ENCODE measurements at regions not wholly inside any gene's neighbourhood (a gene's known extent, or its start where the extent isn't known, plus 50 kb on each side); places are given as distances from the start of the nearest gene placed in this dataset.
"Not testable (repeated sequence)": the region's sequence is repeated elsewhere in the genome, so short reads cannot be mapped to it uniquely, and the experiment has no call there.

DNA sequence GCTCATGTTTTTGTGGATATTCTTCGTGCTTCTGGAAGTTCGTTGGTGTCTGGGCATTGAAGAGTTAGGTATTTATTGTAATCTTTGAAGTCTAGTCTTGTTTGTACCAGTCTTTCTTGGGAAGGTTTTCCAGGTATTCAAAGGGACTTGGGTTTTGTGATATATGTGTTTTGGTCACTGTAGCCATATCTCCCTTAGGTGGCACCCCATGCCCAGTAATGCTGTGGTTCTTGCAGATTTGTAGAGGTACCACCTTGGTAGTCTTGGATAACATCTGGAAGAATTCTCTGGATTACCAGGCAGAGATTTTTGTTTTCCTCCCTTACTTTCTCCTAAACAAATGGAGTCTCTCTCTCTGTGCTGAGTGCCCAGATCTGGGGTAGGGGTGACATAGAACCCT lies 184.1 kb downstream of the TEX13C start:
- DNase-seq (ENCODE audit: extremely low read depth, low read depth) = no peak

DNA sequence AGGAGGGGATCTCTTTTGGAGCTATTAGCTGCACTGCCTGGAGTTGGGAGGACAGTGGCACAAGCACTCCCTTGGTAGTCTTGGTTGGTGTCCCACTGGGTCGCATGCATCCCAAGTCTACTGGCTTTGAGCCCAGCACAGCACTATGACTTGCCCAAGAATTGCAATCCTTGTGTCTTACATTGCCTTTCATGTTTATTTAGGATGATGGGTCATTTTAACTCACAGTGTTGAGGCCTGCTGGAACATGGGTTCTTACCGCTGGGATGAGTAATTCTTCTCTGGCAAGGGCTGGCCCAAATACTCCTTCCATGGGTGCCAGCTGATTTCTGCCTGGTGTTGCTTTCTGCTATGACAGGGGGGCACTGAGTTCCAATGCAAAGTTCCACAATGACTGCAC lies 185.5 kb downstream of the TEX13C start:
- DNase-seq (ENCODE audit: extremely low read depth, low read depth) = no peak

DNA sequence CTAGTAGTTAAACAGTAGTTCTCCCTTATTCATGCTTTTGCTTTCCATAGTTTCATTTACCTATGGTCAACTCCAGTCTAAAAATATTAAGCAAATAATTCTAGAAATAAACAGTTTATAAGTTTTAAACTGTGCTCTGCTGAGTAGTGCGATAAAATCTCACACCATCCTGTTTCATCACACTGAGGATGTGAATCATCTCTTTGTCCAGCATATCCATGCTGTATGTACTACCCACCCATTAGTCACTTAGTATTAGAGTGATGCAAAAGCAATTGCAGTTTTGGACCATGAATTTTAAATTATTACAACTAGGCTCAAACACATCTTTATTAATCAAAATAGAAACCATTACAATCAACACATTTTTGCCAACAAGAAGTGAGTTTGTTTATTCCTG lies 187.4 kb downstream of the TEX13C start:
- DNase-seq (ENCODE audit: extremely low read depth, low read depth) = peak; percentile 21

DNA sequence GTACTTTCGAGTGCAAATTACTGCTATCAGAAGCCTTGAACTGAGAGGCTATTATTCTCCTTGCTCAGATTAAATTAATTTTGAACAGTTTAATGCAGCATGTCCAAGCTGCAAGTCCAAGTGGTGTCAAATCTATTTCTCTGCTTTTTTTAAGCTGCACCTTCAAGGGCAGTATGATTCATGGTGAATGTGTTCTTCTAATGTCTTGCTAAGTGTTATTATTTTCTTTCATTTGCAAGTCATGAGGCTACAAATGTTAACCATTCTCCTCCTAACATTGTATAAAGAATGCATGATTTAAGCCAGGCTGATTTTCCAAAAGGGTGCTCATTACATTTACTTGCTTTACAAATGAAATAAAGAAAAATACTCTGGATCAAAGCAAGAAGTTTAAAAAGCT lies 200.4 kb downstream of the TEX13C start:
- no peak for DNase-seq (ENCODE audit: extremely low read depth, low read depth)

DNA sequence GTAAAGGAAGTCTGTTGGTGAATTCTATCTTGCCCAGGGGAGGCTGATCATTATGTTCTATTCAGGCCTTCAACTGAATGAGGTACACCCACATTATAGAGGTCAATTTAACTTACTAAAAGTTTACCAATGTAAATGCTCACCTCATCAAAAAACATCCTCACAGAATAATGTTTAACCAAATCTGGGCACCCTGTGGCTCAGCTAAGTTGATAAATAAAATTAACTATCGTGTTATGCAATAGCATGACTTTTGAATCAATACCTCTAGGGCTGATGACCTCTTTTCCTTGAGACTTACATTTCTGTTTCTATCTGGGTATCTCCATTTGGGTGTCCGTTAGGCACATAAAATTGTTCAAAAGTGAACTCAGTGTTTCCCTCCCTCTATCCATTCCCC lies 203.1 kb downstream of the TEX13C start:
- no peak for DNase-seq (ENCODE audit: extremely low read depth, low read depth)

DNA sequence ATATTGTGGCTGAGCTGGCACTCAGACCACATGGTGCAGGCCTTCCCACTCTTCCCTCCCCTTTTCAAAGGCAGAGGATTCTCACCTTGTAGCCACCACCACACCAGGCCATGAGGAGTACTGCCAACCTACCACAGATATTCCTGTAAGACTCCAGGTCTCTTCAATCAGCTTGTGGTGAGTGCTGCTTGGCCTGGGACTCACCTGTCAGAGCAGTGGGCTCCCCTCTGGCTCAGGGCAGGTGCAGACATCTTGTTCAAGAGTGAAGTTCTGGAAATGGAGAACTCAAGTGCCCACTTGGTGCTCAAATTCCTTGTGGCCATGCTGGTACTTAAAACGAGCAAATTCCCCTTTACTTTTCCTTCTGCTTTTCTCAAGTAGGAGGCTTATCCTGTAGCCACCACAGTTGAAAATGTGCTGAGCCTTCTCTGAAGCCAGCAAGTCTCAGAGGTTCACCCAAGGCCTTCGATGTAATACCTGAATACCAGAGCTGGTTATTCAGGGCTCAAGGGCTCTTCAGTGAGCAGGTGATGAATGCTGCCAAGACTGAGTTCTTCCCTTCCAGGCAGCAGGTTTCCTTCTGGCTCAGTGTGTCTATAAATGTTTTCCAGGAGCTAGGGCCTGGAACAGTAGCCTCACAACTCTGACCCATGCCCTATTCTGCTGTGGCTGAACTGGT lies 212.9 kb downstream of the TEX13C start:
- no peak for DNase-seq (ENCODE audit: extremely low read depth, low read depth)

DNA sequence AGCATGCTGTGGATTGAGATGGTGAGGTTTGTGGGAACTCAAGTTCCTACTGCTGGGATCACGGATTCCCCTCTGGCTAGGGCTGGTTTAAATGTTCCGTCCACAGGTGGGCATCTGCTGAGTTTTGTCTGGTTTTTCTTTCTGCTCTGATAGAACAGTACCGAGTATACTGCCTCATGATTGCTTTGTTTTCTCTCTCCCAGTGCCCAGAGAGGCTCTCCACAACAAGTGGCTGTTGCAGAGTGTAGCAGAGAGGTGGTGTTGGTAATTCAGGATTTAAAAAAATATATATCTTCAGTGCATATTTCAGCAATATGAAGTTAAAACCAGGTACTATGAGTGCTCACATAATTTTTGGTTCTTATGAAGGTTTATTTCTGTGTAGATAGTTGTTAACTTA lies 213.7 kb downstream of the TEX13C start:
- no peak for DNase-seq (ENCODE audit: extremely low read depth, low read depth)

DNA sequence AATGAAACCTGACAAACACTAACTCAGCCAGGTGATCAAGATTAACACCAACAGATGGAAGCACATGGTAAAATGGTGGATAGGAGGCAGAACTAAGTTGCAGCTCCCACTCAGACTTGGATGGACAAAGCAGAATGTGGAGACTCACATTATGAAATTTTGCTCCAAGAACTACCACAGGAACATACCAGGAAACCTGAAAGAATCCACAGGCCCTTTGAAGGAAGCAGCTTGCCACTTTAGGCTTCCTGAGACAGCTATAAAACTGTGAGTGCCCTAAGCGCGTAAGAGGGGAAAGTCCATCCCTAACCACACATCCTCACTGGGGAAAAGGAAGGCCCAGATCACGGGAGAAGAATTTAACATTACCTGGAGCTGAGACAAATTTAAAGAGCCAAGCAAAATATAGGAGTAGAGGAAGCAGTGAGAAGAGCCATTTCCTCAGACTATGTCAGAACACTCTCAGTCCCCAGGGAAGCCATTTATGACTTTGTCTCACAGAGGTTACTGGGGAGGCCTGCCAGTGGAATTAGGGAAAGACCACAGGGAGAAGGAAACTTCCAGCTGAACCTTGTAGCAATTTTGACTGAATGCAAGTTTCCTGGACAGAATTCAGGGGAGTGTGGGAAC lies 224.5 kb downstream of the TEX13C start:
- no peak for DNase-seq (ENCODE audit: extremely low read depth, low read depth)

DNA sequence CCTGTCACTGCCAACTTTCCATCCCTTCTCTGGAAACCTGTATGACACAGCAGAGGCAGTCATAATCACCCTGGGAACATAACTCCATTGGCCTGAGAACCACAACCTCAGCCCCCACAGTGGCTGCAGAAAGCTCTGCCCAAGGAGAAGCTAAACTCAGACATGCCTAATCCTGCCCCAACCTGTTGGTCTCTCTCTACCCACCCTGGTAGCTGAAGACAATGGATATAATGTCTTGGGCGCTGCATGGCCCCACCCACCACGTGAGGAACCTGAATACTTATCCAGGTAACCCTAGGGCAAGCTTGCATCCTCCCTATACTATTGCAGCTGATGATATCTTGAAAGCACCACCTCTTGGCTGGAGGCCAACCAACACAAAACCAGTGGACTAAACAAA lies 225.2 kb downstream of the TEX13C start:
- DNase-seq (ENCODE audit: extremely low read depth, low read depth) = no peak

DNA sequence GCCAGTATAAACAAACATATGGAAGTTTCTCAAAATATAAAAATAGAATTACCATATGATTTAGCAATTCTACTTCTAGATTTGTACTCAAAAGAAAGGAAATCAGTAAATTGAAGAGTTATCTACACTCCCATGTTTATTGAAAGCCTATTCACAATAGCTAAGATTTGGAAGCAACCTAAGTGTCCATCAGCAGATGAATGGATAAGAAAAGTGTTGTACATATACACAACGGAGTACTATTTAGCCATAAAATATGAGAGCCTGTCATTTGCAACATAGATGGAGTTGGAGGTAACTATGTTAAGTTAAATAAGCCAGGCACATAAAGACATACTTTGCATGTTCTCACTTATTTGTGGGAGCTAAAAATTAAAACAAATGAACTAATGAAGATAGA lies 257.8 kb downstream of the TEX13C start:
- DNase-seq (ENCODE audit: extremely low read depth, low read depth) = no peak

DNA sequence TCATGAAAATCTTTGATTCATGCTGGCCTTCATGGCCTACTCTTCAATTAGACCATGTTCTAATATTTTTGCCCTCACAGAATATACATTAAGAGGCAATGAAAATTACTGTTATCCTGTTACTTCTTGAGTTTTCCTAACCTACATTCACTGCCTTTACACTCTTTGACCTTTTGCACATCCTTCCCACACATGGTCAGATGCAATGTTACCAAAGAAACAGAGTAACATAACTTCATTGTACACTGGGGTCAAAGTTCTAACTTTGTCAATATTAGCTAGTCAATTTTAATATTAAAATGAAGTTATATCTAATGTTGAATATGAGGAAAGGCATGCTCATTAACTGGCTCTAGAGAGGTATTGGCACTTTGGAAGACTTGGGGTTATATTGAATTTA lies 284.8 kb downstream of the TEX13C start:
- no peak for DNase-seq (ENCODE audit: extremely low read depth, low read depth)

DNA sequence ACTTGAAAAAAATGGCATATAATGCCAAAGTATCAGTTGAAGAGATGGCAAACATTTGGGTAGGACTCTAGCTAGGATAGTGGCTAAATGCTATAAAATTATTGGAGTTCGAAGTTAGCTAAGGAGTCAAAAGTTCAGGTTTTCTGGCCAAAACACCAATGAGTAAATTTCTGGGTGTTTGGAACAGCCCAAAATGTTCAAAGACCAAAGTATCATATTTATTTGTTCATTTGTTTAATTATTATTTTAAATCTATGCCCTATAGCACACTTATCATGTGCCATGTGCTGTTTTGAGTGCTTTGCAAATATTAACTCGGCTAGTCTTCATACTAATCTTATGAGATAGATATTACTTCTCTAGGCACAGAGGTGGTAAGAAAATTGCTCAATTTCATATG lies 285.5 kb downstream of the TEX13C start:
- DNase-seq (ENCODE audit: extremely low read depth, low read depth) = no peak

DNA sequence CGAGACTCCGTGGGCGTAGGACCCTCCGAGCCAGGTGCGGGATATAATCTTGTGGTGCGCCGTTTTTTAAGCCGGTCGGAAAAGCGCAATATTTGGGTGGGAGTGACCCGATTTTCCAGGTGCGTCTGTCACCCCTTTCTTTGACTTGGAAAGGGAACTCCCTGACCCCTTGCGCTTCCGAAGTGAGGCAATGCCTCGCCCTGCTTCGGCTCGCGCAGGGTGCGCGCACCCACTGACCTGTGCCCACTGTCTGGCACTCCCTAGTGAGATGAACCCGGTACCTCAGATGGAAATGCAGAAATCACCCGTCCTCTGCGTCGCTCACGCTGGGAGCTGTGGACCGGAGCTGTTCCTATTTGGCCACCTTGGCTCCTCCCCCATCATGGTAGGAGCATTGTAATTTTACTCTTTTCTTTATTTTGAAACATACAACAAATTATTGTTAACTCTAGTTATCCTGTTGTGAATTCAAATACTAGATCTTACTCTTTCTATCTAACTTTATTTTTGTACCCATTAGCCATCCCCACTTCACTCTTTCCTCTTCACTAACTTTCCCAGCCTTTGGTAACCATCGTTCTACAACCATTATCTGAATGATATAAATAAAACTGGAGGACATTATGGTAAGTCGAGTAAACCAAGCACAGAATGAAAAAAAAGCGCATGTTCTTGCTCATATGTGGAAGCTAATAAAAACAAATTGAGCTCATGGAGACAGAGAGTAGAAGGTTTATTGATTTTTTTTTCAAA lies 295.1 kb downstream of the TEX13C start:
- not testable (repeated sequence) for DNase-seq (ENCODE audit: extremely low read depth, low read depth)

DNA sequence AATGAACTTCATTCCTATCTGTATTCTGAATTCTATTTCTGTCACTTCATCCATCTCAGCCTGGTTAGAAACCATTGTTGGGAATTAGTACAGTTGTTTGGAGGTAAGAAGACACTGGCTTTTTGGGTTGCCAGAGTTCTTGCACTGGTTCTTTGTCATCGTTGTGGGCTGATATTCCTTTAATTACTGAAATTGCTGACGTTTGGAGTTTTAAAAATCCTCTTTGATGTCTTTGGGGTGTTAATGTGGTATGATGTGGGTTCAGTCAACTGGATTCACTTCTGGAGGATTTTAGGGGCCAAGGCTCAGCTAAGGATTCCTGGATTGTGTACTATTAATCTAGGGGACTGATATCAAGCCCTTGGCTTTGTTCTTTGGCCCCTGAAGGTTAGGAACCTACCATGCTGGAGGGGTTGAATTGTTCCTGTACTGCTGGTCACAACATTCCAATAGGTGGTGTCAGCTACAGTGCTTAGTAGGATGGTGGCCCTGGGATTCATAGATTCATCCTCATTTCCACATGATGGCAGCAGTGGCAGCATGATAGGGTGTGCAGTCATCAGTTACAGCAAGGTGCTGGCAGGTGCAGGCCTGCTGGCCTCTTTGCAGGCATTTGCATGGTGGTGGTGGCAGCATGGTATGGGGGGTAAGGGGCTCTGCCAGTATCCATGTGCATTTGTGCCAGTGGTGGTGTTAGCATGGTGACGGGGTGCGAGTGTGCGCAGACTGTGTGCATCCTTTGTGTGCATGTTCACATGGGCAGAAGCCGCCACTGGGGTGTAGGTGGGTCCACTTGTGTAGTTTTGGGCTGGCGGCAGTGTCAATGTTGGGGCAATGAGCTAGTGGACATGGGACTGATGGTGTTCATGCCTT lies 301.3 kb downstream of the TEX13C start:
- no peak for DNase-seq (ENCODE audit: extremely low read depth, low read depth)

DNA sequence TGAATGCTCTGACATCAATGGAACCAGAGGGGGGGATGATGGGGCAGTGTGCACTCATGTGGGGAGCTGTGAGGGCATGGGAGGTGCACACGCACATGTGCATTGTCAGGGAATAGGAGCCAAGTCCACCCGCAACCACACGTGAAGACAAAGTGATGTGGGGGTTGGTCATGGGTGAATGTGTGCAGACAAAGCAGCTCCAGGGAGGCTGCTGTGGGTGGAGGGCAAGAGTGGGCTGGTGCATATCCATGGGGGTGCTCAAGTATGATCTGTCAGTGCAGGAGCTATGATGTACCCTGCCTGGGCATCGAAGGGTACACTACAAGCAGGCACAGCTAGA lies 301.9 kb downstream of the TEX13C start:
- no peak for DNase-seq (ENCODE audit: extremely low read depth, low read depth)

DNA sequence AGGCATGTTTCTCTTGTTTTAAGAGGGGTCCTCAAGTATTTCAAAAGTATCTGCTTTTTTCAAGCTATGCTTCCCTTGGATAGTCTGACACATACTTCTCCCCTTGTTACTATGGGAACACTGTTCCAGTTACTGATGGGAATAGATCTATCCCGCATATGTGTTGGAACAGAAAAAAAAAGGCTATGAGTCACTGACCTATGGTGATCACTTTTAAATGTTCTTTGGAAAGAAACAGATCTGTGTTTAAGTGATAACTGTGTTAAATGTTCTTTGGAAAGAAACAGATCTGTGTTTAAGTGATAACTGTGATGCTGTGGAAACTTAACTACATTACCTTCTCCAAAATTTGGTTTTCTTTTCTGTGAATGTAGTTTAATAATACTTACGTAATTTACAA lies 303.2 kb downstream of the TEX13C start:
- no peak for DNase-seq (ENCODE audit: extremely low read depth, low read depth)

DNA sequence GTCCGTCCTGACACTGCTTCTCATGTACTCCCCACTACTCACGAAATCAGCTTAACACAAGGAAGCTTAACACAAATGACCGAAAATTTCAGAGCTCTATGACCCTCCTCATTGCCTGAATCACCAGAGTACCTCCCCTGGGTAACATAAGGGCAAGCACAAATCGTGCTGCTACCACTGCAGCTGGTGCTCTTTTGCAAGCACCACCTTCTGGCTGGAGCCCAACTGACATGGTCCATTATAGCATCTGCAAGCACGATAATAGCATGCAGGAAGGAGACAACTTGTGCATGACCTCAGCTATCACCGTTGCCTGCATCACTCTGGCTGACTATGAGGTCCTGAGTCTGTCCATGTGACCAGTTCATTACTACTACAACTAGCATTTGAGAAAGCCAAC lies 308.0 kb downstream of the TEX13C start:
- no peak for DNase-seq (ENCODE audit: extremely low read depth, low read depth)

DNA sequence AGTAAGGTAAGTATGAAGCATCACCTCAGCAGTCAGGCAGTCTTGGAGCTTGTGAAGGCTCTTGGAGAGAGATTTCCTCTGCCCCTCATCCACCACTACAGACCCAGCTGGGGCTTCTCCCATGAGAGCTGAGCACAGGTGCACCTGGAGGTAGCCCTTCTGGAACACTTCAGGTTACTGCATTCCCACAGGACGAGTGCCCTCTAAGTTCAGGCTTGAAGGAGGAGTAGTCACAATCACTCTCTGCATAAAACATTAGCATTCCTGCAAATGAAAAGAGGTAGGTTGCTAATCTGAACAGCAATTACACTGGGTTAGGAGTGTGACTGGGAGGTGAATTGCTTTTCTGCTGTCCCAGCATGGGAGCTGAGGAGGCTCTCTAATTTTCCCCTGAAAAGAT lies 308.8 kb downstream of the TEX13C start:
- DNase-seq (ENCODE audit: extremely low read depth, low read depth) = no peak

DNA sequence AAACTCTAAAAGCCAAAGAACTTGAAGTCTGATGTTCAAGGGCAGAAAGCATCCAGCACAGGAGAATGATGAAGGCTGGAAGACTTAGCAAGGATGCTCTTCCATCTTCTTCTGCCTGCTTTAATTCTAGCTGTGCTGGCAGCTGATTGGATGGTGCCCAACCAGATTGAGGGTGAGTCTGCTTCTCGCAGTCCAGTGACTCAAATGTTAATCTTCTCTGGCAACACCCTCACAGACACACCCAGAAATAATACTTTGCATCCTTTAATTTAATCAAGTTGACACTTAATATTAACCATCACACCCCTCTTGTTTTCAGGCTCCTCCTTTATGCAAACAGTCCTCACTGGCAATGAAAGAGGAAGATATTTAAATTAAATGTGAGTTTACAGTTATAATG lies 321.7 kb downstream of the TEX13C start:
- no peak for DNase-seq (ENCODE audit: extremely low read depth, low read depth)

DNA sequence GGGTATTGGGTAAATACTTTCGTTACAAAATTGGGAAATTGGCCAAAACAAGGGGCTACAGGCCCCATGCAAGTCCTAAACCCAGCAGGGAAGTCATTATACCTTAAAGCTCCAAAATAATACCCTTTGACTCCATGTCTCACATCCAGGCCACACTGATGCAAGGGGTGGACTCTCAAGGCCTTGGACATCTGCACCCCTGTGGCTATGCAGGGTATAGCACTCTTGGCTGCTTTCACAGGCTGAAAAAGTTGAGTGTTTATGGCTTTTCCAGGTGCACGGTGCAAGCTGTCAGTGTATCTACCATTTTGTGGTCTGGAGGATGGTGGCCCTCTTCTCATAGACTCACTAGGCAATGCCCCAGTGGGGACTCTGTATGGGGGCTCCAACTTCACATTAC lies 326.5 kb downstream of the TEX13C start:
- no peak for DNase-seq (ENCODE audit: extremely low read depth, low read depth)

DNA sequence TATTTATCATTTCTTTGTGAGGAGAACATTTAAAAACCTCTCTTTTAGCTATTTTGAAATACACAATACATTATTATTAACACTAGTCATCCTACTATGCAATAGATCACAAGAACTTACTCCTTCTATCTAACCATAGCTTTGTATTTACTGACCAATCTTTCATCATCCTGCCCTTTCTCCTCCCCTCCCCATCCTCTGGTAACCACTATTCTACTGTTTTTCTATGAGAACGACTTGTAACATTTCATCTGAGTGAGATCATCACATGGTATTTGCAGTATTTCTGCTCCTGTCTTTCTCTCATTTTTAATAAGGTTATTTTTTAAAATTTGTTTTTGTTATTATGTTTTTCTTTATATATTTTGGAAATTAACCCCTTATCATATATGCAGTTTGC lies 331.8 kb downstream of the TEX13C start:
- DNase-seq (ENCODE audit: extremely low read depth, low read depth) = no peak
